Heart right ventricle (tissue), 16 donors: ENCODE measurements at regions not wholly inside any gene's neighbourhood (a gene's known extent, or its start where the extent isn't known, plus 50 kb on each side); places are given as distances from the start of the nearest gene placed in this dataset.

Source experiments
- ATAC-seq, 8 donors: fragments of 200-7000 bp; cut with Tn5 transposase; one replicate each; pipeline ENCODE4 v1.9.1; 2020; ENCODE audit warnings: mild to moderate bottlenecking in 8 of 8, moderate library complexity in 8 of 8, moderate number of reproducible peaks in 1 of 8
- DNase-seq, 2 donors: peaks; one replicate each; pipeline ENCODE4 v3.0.0-alpha.2; 2020
- H3K27ac ChIP-seq, 10 donors: fragments of 200-600 bp; sonication (generic) in 2 of 10; one replicate each; pipeline versions ENCODE4 v1.5.0 to v1.8.0; 2020 to 2022; ENCODE audit warnings: mild to moderate bottlenecking in 3 of 10
- H3K27me3 ChIP-seq, 7 donors: fragments of 200-600 bp; one replicate each; pipeline ENCODE4 v1.8.0; 2021 to 2022; ENCODE audit warnings: mild to moderate bottlenecking in 2 of 7
- H3K36me3 ChIP-seq, 9 donors: fragments of 200-600 bp; sonication (generic) in 1 of 9; one replicate each; pipeline versions ENCODE4 v1.5.0 to v1.8.0; 2020 to 2022; ENCODE audit warnings: mild to moderate bottlenecking in 2 of 9
- H3K4me1 ChIP-seq, 9 donors: fragments of 200-600 bp; sonication (generic) in 1 of 9; one replicate each; pipeline versions ENCODE4 v1.5.0 to v1.8.0; 2020 to 2022; ENCODE audit warnings: mild to moderate bottlenecking in 4 of 9
- H3K4me3 ChIP-seq, 10 donors: fragments of 200-600 bp; sonication (generic) in 2 of 10; one replicate each; pipeline versions ENCODE4 v1.5.0 to v1.8.0; 2020 to 2022; ENCODE audit warnings: mild to moderate bottlenecking in 7 of 10, moderate library complexity in 2 of 10
- H3K9me3 ChIP-seq, 11 donors: fragments of 200-600 bp in 10 of 11; sonication (generic) in 2 of 11; one replicate each; pipeline versions ENCODE4 v1.5.0 to v1.8.0; 2013 to 2022; ENCODE audit warnings: mild to moderate bottlenecking in 2 of 11, control low read depth in 1 of 11, moderate library complexity in 1 of 11
- WGBS, 2 donors: extraction: QIAGEN DNeasy Blood & Tissue Kit; methylation state at CpG; one replicate each; pipeline ENCODE4 v1.1.7; 2013; ENCODE audit warnings: inconsistent platforms in 1 of 2; 5-methylcytosine and 5-hydroxymethylcytosine counted together
- intact Hi-C, 10 donors: fragments of 100-400 bp; cut with DNase I; formaldehyde crosslinking; loops; one replicate each; pipeline versions ENCODE4 v1.11.1 to v1.14.2; 2022
- TF ChIP-seq, protein P1 (sequence below), 9 donors: fragments of 200-600 bp; sonication (generic) in 2 of 9; IDR thresholded peaks; one replicate each; pipeline versions ENCODE4 v1.5.0 to v1.8.0; 2021 to 2022; ENCODE audit warnings: antibody characterized with exemption in 9 of 9, mild to moderate bottlenecking in 5 of 9, moderate library complexity in 1 of 9
- donor health status: Arrhythmogenic right ventricular cardiomyopathy.
- donor health status: ischemic (EF 13 %, LVEDD 7.1; RV severe dilation, severe dysfunction).
- donor health status: healthy with polysubstance abuse.
- donor health status: DM: no; HTN: yes; CAD: no.
- donor health status: DM: no; HTN: no; CAD: no.
- donor health status: ischemic (EF 25% LVEDD 6.9; RV normal size, moderate dysfunction).
- donor health status: ischemic (EF 25% LVEDD 5.7; RV mildly dilated, moderate dysfunction).
- donor health status: healthy.
- donor health status: DM: yes; HTN: yes; CAD: no.
- donor health status: Ischemic cardiomyopathy.
- donor health status: ischemic (EF 35%, LVEDD 5.7; RV mildly dilated, moderate dysfunction).
- donor health status: nonischemic (EF 11% LVEDD 7.7; RV severe dilation, severe dysfunction).
- donor health status: DM: yes; HTN: yes; CAD: no.
- donor health status: PGD.
- donor health status: ischemic (EF 29% LVEDD 5.4; RV normal size, mild dysfunction).
- donor health status: nonischemic (EF 23%, LVEDD 6.1; RV moderate dilation, normal function).

DNA sequence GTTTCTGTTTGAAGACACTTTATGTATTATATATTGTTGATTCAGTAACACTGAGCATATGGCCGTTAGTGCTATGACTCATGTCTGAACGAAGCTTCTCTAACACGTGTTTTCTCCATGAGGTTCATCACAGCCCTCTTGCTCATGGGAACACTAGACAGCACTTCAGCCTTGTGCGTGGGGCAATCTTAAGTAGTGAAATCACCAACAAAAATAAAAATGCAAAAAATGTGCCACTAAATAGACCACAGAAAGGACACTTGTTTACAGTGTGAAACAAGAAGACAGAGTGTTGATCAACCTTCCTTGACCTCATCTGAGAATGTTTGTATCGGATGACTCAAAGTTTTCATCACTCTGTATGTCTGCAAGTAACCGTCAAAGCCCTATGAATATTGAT, 94.5 kb downstream of the FDX1 start:
- H3K27ac ChIP-seq: no peak overlapping the region
- no peak overlapping the region for H3K4me3 ChIP-seq
- 77 to 82% methylated on average over 6 of the region's 6 CpGs for WGBS, 2 donors
- intact Hi-C loops: no loop called here
- H3K9me3 ChIP-seq: peaks cover 0 to 31% (median 4%) of the 10 kb centered on the region in 11 donors
- DNase-seq (no peak), ATAC-seq (no peak)
- peaks cover 0 to 11% (median 0%) of the 10 kb centered on the region in 9 donors for H3K4me1 ChIP-seq
- TF ChIP-seq, protein P1, sequence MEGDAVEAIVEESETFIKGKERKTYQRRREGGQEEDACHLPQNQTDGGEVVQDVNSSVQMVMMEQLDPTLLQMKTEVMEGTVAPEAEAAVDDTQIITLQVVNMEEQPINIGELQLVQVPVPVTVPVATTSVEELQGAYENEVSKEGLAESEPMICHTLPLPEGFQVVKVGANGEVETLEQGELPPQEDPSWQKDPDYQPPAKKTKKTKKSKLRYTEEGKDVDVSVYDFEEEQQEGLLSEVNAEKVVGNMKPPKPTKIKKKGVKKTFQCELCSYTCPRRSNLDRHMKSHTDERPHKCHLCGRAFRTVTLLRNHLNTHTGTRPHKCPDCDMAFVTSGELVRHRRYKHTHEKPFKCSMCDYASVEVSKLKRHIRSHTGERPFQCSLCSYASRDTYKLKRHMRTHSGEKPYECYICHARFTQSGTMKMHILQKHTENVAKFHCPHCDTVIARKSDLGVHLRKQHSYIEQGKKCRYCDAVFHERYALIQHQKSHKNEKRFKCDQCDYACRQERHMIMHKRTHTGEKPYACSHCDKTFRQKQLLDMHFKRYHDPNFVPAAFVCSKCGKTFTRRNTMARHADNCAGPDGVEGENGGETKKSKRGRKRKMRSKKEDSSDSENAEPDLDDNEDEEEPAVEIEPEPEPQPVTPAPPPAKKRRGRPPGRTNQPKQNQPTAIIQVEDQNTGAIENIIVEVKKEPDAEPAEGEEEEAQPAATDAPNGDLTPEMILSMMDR (IDR thresholded peaks at IDR 0.05): no peak
- no peaks in the 10 kb centered on the region for H3K36me3 ChIP-seq
- peaks cover 0 to 4% (median 0%) of the 10 kb centered on the region in 7 donors for H3K27me3 ChIP-seq

DNA sequence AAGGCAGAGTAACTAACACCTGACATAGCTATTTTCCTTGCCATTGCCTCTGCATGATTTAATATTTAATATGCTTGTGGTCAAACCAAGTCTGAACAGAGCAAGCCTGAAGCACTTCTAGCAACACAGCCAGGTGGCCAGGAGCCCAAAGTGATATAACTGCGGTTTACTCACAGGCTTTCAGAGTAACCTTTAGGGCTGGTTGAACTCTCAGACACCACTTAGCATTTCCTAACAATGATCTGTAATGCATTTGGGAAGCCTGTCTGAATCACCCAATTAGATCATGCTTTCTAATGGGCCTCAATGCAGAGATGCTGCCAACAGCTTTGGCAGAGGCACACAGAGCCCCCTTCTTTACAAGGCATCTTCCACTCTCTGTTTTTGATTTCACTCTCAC, 96.1 kb downstream of the FDX1 start:
- DNase-seq (no peak), ATAC-seq (peak in 1 of 8 donors; percentile 81)
- H3K4me1 ChIP-seq: peaks cover 0 to 11% (median 0%) of the 10 kb centered on the region in 9 donors
- peak overlapping the region in 1 of 10 donors; percentile 42 for H3K27ac ChIP-seq
- intact Hi-C loops: no loop called here
- no peaks in the 10 kb centered on the region for H3K36me3 ChIP-seq
- WGBS, 2 donors: 0 to 4% methylated on average over 1 of the region's 1 CpG
- TF ChIP-seq, protein P1 (IDR thresholded peaks at IDR 0.05): no peak
- peaks cover 0 to 4% (median 0%) of the 10 kb centered on the region in 7 donors for H3K27me3 ChIP-seq
- peaks cover 0 to 32% (median 4%) of the 10 kb centered on the region in 11 donors for H3K9me3 ChIP-seq
- no peak overlapping the region for H3K4me3 ChIP-seq

DNA sequence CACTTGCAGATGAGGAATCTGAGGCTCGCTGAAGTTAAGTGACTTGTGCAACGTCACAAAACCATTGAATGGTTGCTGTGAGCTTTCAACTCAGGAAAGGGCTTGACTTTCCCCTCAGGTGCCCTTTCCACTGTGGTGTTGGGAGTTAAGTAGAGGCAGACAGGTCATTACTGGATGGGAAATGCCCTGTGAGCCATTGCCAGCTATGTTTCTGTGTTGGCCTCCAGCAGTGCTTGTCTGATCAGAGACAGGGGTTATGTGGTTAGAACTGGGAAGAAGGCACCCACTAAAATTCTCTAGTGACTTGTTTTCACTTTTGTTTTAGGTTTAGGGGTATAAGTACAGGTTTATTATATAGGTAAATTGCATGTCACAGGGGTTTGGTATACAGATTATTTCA, 96.6 kb downstream of the FDX1 start:
- Histone ChIP-seq H3K9me3 (peaks cover 0 to 32% (median 4%) of the 10 kb centered on the region in 11 donors), H3K36me3 (no peaks in the 10 kb centered on the region), H3K4me3 (no peak overlapping the region), H3K4me1 (peaks cover 0 to 11% (median 0%) of the 10 kb centered on the region in 9 donors), H3K27ac (peak overlapping the region in 1 of 10 donors; percentile 42), H3K27me3 (peaks cover 0 to 4% (median 0%) of the 10 kb centered on the region in 7 donors)
- TF ChIP-seq, protein P1 (IDR thresholded peaks at IDR 0.05): no peak
- DNase-seq (no peak), ATAC-seq (no peak)
- intact Hi-C loops: no loop called here
- WGBS, 2 donors: 79 to 82% methylated on average over 2 of the region's 2 CpGs
